B cell (primary cell): ENCODE measurements at regions not wholly inside any gene's neighbourhood (a gene's known extent, or its start where the extent isn't known, plus 50 kb on each side); places are given as distances from the start of the nearest gene placed in this dataset.

Experiments
- ATAC-seq: fragments of 200-7000 bp; cut with Tn5 transposase; one replicate; pipeline ENCODE4 v1.10.0; 2021; ENCODE audit warnings: low read depth, mild to moderate bottlenecking, moderate number of reproducible peaks, moderate library complexity
- CTCF ChIA-PET: fragments of 350-600 bp; sonication (Branson Sonifier 250); formaldehyde crosslinking; loops from one replicate; lab custom pipeline; 2021; ENCODE audit warnings: antibody characterized with exemption, inconsistent platforms; lab: Charles Lee
- POLR2A ChIA-PET: fragments of 350-600 bp; sonication (Branson Sonifier 250); formaldehyde crosslinking; loops from one replicate; lab custom pipeline; 2021; ENCODE audit warnings: antibody characterized with exemption; lab: Charles Lee
- DNase-seq: peaks from one replicate; pipeline ENCODE4 v3.0.0; 2013
- H2AFZ ChIP-seq: 2 replicates; pipeline ENCODE4 v1.6.1; 2012; ENCODE audit warnings: mild to moderate bottlenecking, low read depth, low read length; ENCODE audit not compliant: insufficient read depth, poor library complexity, severe bottlenecking
- H3K27ac ChIP-seq, 2 donors: 1 replicate in 1 of 2; 2 replicates in 1 of 2; pipeline ENCODE4 v1.5.1; 2012 to 2013; ENCODE audit warnings: low read length in 2 of 2, mild to moderate bottlenecking in 2 of 2, moderate library complexity in 1 of 2
- H3K27me3 ChIP-seq, 4 experiments: fragments of 200-600 bp in 1 of 4; sonication (generic) in 1 of 4; replicated peaks in 1 of 4; 1 replicate in 2 of 4; 2 replicates in 2 of 4; pipeline versions ENCODE4 v1.6.1 to v1.7.0; 2013 to 2016; ENCODE audit warnings: low read length in 3 of 4, mild to moderate bottlenecking in 2 of 4, mixed read lengths in 1 of 4, moderate library complexity in 1 of 4; ENCODE audit not compliant: insufficient read depth in 4 of 4, control insufficient read depth in 3 of 4; ENCODE audit errors: control extremely low read depth in 1 of 4
- H3K36me3 ChIP-seq, 2 experiments: replicated peaks in 1 of 2; 1 replicate in 1 of 2; 2 replicates in 1 of 2; pipeline versions ENCODE4 v1.6.1 to v1.7.1; 2013; ENCODE audit warnings: low read length in 1 of 2; ENCODE audit not compliant: insufficient read depth in 2 of 2, control insufficient read depth in 1 of 2; ENCODE audit errors: control extremely low read depth in 1 of 2, extremely low read depth in 1 of 2
- H3K4me1 ChIP-seq, 2 donors: fragments of 200-600 bp in 1 of 2; sonication (generic) in 1 of 2; 1 replicate in 1 of 2; 2 replicates in 1 of 2; pipeline versions ENCODE4 v1.5.1 to v1.6.1; 2013 to 2017; ENCODE audit warnings: low read length in 2 of 2; ENCODE audit not compliant: control insufficient read depth in 2 of 2, insufficient read depth in 2 of 2
- H3K4me2 ChIP-seq: replicated peaks from 2 replicates; pipeline ENCODE3; 2012; ENCODE audit warnings: mild to moderate bottlenecking, low read depth, low read length; ENCODE audit not compliant: poor library complexity, severe bottlenecking
- H3K4me3 ChIP-seq, 5 experiments: fragments of 200-600 bp in 1 of 5; sonication (generic) in 1 of 5; 1 replicate in 3 of 5; 2 replicates in 2 of 5; pipeline versions ENCODE4 v1.5.1 to v1.7.0; 2011 to 2016; ENCODE audit warnings: low read length in 4 of 5, mild to moderate bottlenecking in 4 of 5, low read depth in 2 of 5, control low read depth in 1 of 5, moderate library complexity in 1 of 5; ENCODE audit not compliant: insufficient read depth in 1 of 5; ENCODE audit errors: control extremely low read depth in 1 of 5, extremely low read depth in 1 of 5
- H3K79me2 ChIP-seq: fragments of 200-600 bp; sonication (generic); one replicate; pipeline ENCODE4 v1.6.0; 2016; ENCODE audit warnings: low read length; ENCODE audit not compliant: control insufficient read depth, insufficient read depth
- H3K9ac ChIP-seq: fragments of 200-600 bp; sonication (generic); 2 replicates; pipeline ENCODE4 v1.6.1; 2017; ENCODE audit warnings: mild to moderate bottlenecking, low read length, moderate library complexity
- H3K9me3 ChIP-seq, 3 donors: one replicate each; pipeline versions ENCODE4 v1.6.1 to v1.7.1; 2013; ENCODE audit warnings: low read length in 2 of 3; ENCODE audit not compliant: control insufficient read depth in 2 of 3, insufficient read depth in 1 of 3; ENCODE audit errors: control extremely low read depth in 1 of 3
- H4K20me1 ChIP-seq: 2 replicates; pipeline ENCODE4 v1.6.0; 2012; ENCODE audit warnings: mild to moderate bottlenecking, low read length; ENCODE audit not compliant: insufficient read depth, control insufficient read depth, poor library complexity, severe bottlenecking
- H3K27ac Mint-ChIP-seq: one replicate; pipeline ENCODE4 v1.8.0; 2021; ENCODE audit warnings: mixed read lengths
- H3K27me3 Mint-ChIP-seq: one replicate; pipeline ENCODE4 v1.8.0; 2021; ENCODE audit warnings: mixed read lengths
- H3K4me1 Mint-ChIP-seq: one replicate; pipeline ENCODE4 v1.8.0; 2021; ENCODE audit warnings: mixed read lengths
- H3K4me3 Mint-ChIP-seq: one replicate; pipeline ENCODE4 v1.8.0; 2021; ENCODE audit warnings: mixed read lengths
- H3K9me3 Mint-ChIP-seq: one replicate; pipeline ENCODE4 v1.8.0; 2022; ENCODE audit warnings: mixed read lengths; ENCODE audit not compliant: insufficient read depth
- CTCF ChIP-seq: fragments of 200-600 bp; IDR thresholded peaks from one replicate; pipeline ENCODE4 v1.8.0; 2022; ENCODE audit warnings: antibody characterized with exemption, mild to moderate bottlenecking
- EZH2 ChIP-seq: IDR thresholded peaks from 2 replicates; pipeline ENCODE4 v1.6.1; 2012; ENCODE audit warnings: borderline replicate concordance, low read depth, mild to moderate bottlenecking, moderate library complexity, low read length; ENCODE audit not compliant: insufficient read depth, poor library complexity, severe bottlenecking
- WGBS: methylation state at CpG from one replicate; pipeline ENCODE4 v1.1.5; 2013; ENCODE audit warnings: missing lambda C conversion rate; ENCODE audit not compliant: insufficient coverage; 5-methylcytosine and 5-hydroxymethylcytosine counted together
- intact Hi-C: fragments of 100-400 bp; cut with micrococcal nuclease; formaldehyde crosslinking; loops from one replicate; pipeline ENCODE4 v1.10.0; 2022

GRCh38 chr5:43772764-43773477, 169.9 kb downstream of the NNT start:
- H4K20me1 ChIP-seq = no peaks in the 10 kb centered on the region
- no peak overlapping the region for H3K27ac ChIP-seq
- no peak for TF ChIP-seq EZH2
- TF ChIP-seq CTCF = no peak
- no peaks in the 10 kb centered on the region for H3K36me3 ChIP-seq
- H3K27me3 Mint-ChIP-seq = no peaks in the 10 kb centered on the region
- no peaks in the 10 kb centered on the region for H3K4me1 Mint-ChIP-seq
- no peaks in the 10 kb centered on the region for H3K9me3 Mint-ChIP-seq
- intact Hi-C loops = no loop called here
- ChIA-PET CTCF (no interaction called here), POLR2A (no interaction called here)
- H3K27ac Mint-ChIP-seq = no peak overlapping the region
- no peak overlapping the region for H3K9ac ChIP-seq
- no peak overlapping the region for H3K4me2 ChIP-seq
- H3K9me3 ChIP-seq = no peaks in the 10 kb centered on the region
- DNase-seq = no peak
- no peak overlapping the region for H2AFZ ChIP-seq
- H3K79me2 ChIP-seq = no peaks in the 10 kb centered on the region
- 54% methylated on average over 1 of the region's 5 CpGs for WGBS
- H3K4me1 ChIP-seq = no peaks in the 10 kb centered on the region
- no peak overlapping the region for H3K4me3 Mint-ChIP-seq
- no peaks in the 10 kb centered on the region for H3K27me3 ChIP-seq
- ATAC-seq = no peak
- no peak overlapping the region for H3K4me3 ChIP-seq

- no peaks in the 10 kb centered on the region for H3K9me3 Mint-ChIP-seq
- TF ChIP-seq EZH2 (no peak), CTCF (no peak)
- Histone ChIP-seq H3K9me3 (no peaks in the 10 kb centered on the region), H3K27ac (no peak overlapping the region), H3K36me3 (no peaks in the 10 kb centered on the region), H3K4me1 (no peaks in the 10 kb centered on the region), H3K27me3 (no peaks in the 10 kb centered on the region), H3K4me3 (no peak overlapping the region), H4K20me1 (no peaks in the 10 kb centered on the region), H2AFZ (no peak overlapping the region), H3K9ac (no peak overlapping the region), H3K79me2 (no peaks in the 10 kb centered on the region), H3K4me2 (no peak overlapping the region)
- CTCF ChIA-PET = no interaction called here
- DNase-seq (no peak), ATAC-seq (no peak)
- no peak overlapping the region for H3K27ac Mint-ChIP-seq
- H3K4me1 Mint-ChIP-seq = no peaks in the 10 kb centered on the region
- POLR2A ChIA-PET = no interaction called here
- no peak overlapping the region for H3K4me3 Mint-ChIP-seq
- intact Hi-C loops = no loop called here
- no CpG with 5 or more reads among the region's 1 CpG for WGBS
- H3K27me3 Mint-ChIP-seq = no peaks in the 10 kb centered on the region
Measured at GRCh38 chr5:43772458-43772763, 169.4 kb downstream of the NNT start.
